HEK293T (cell line): ENCODE measurements at regions not wholly inside any gene's neighbourhood (a gene's known extent, or its start where the extent isn't known, plus 50 kb on each side); places are given as distances from the start of the nearest gene placed in this dataset.

Experiments
- ARNT ChIP-seq: fragments of 450-650 bp; IDR thresholded peaks from 2 replicates; pipeline ENCODE4 v1.6.1; 2017; ENCODE audit warnings: mild to moderate bottlenecking
- FOXM1 ChIP-seq: fragments of 450-650 bp; IDR thresholded peaks from 2 replicates; pipeline ENCODE4 v1.6.1; 2017; ENCODE audit warnings: mild to moderate bottlenecking, borderline replicate concordance
- HDGF ChIP-seq: fragments of 450-650 bp; IDR thresholded peaks from 2 replicates; pipeline ENCODE4 v1.6.1; 2017; ENCODE audit warnings: antibody characterized with exemption, borderline replicate concordance
- L3MBTL2 ChIP-seq: fragments of 450-650 bp; conservative IDR thresholded peaks from 2 replicates; pipeline ENCODE4 v1.6.1; 2016; ENCODE audit warnings: mild to moderate bottlenecking
- NFRKB ChIP-seq: fragments of 450-650 bp; IDR thresholded peaks from 2 replicates; pipeline ENCODE4 v1.6.1; 2016; ENCODE audit warnings: mild to moderate bottlenecking, moderate library complexity
- PKNOX1 ChIP-seq: fragments of 450-650 bp; IDR thresholded peaks from 2 replicates; pipeline ENCODE4 v1.6.1; 2016
- SP1 ChIP-seq: fragments of 450-650 bp; IDR thresholded peaks from 2 replicates; pipeline ENCODE4 v1.6.1; 2017
- SUZ12 ChIP-seq: fragments of 450-650 bp; IDR thresholded peaks from 2 replicates; pipeline ENCODE4 v1.6.1; 2016; ENCODE audit warnings: mild to moderate bottlenecking
- TARDBP ChIP-seq: fragments of 450-650 bp; IDR thresholded peaks from 2 replicates; pipeline ENCODE4 v1.6.1; 2016

- TF ChIP-seq SUZ12 (no peak), L3MBTL2 (no peak), NFRKB (no peak), TARDBP (no peak), SP1 (no peak), ARNT (no peak), PKNOX1 (no peak), HDGF (no peak), FOXM1 (no peak)
Observed at GRCh38 chr17:77590951-77591735, 367.4 kb upstream of the TNRC6C start.
